Keratinocyte (primary cell): ENCODE measurements at regions not wholly inside any gene's neighbourhood (a gene's known extent, or its start where the extent isn't known, plus 50 kb on each side); places are given as distances from the start of the nearest gene placed in this dataset.

Source experiments
- DNase-seq: peaks from one replicate; pipeline ENCODE4 v3.0.0-alpha.2; 2011; ENCODE audit warnings: low read depth, missing footprints, low spot score
- FAIRE-seq: peaks from 2 replicates; lab custom pipeline; 2011; peaks lifted over from hg19 to GRCh38; lab: Jason Lieb, UNC
- H2AFZ ChIP-seq: 2 replicates; pipeline ENCODE4 v1.6.0; 2012; ENCODE audit warnings: low read length, control low read depth, inconsistent platforms; ENCODE audit not compliant: control insufficient read depth
- H3K27ac ChIP-seq: 2 replicates; pipeline ENCODE4 v1.5.1; 2011; ENCODE audit warnings: low read length; ENCODE audit not compliant: control insufficient read depth, insufficient read depth
- H3K27me3 ChIP-seq: 3 replicates; pipeline ENCODE4 v1.6.0; 2011; ENCODE audit warnings: low read length; ENCODE audit not compliant: control insufficient read depth, insufficient read depth; ENCODE audit errors: extremely low read depth
- H3K36me3 ChIP-seq, 2 experiments: 2 replicates in 1 of 2; 3 replicates in 1 of 2; pipeline ENCODE4 v1.5.1; 2011; ENCODE audit warnings: low read length in 2 of 2, mild to moderate bottlenecking in 1 of 2; ENCODE audit not compliant: control insufficient read depth in 2 of 2, insufficient read depth in 2 of 2; ENCODE audit errors: extremely low read depth in 1 of 2
- H3K4me1 ChIP-seq: 3 replicates; pipeline ENCODE4 v1.5.1; 2011; ENCODE audit warnings: low read length; ENCODE audit not compliant: control insufficient read depth, insufficient read depth; ENCODE audit errors: extremely low read depth
- H3K4me2 ChIP-seq: 3 replicates; pipeline ENCODE4 v1.6.0; 2011; ENCODE audit warnings: low read depth, low read length; ENCODE audit not compliant: control insufficient read depth, insufficient read depth; ENCODE audit errors: extremely low read depth
- H3K4me3 ChIP-seq, 3 experiments: fragments of 200-600 bp in 1 of 3; sonication (generic) in 1 of 3; 2 replicates in 2 of 3; 3 replicates in 1 of 3; pipeline ENCODE4 v1.5.1; 2011 to 2016; ENCODE audit warnings: low read length in 3 of 3, mild to moderate bottlenecking in 3 of 3, control low read depth in 2 of 3, inconsistent platforms in 1 of 3, low read depth in 1 of 3, mixed read lengths in 1 of 3, mixed run types in 1 of 3, moderate library complexity in 1 of 3; ENCODE audit not compliant: control insufficient read depth in 2 of 3, insufficient read depth in 2 of 3; ENCODE audit errors: extremely low read depth in 1 of 3
- H3K79me2 ChIP-seq: 2 replicates; pipeline ENCODE4 v1.6.0; 2012; ENCODE audit warnings: low read length; ENCODE audit not compliant: control insufficient read depth, insufficient read depth
- H3K9ac ChIP-seq: 3 replicates; pipeline ENCODE4 v1.6.0; 2011; ENCODE audit warnings: low read length; ENCODE audit not compliant: control insufficient read depth, insufficient read depth; ENCODE audit errors: extremely low read depth
- H3K9me1 ChIP-seq: 3 replicates; pipeline ENCODE4 v1.6.0; 2011; ENCODE audit warnings: low read length; ENCODE audit not compliant: control insufficient read depth, insufficient read depth; ENCODE audit errors: extremely low read depth
- H3K9me3 ChIP-seq: 2 replicates; pipeline ENCODE4 v1.5.1; 2012; ENCODE audit warnings: low read depth, low read length; ENCODE audit not compliant: control insufficient read depth
- H4K20me1 ChIP-seq: 3 replicates; pipeline ENCODE4 v1.6.0; 2011; ENCODE audit warnings: low read length; ENCODE audit not compliant: control insufficient read depth, insufficient read depth; ENCODE audit errors: extremely low read depth
- EZH2 ChIP-seq: IDR thresholded peaks from one replicate; pipeline ENCODE4 v1.6.1; 2012; ENCODE audit warnings: inconsistent platforms, mild to moderate bottlenecking, low read length, moderate library complexity
- dilution Hi-C: fragments of 300-500 bp; cut with MboI; formaldehyde crosslinking; loops from one replicate; pipeline ENCODE4 v1.7.0; 2020; ENCODE audit warnings: low sequenced_read_pairs; ENCODE audit not compliant: extremely low pct_ligation_motif_present
- TF ChIP-seq, protein P1 (sequence below), 3 experiments: IDR thresholded peaks in 1 of 3; conservative IDR thresholded peaks in 1 of 3; optimal IDR thresholded peaks in 1 of 3; 2 replicates in 2 of 3; 3 replicates in 1 of 3; pipeline versions ENCODE3 to v1.5.1; 2011; ENCODE audit warnings: low read length in 3 of 3, mild to moderate bottlenecking in 3 of 3, moderate library complexity in 2 of 3, control low read depth in 1 of 3, inconsistent platforms in 1 of 3; ENCODE audit not compliant: insufficient read depth in 2 of 3; ENCODE audit errors: extremely low read depth in 1 of 3

DNA sequence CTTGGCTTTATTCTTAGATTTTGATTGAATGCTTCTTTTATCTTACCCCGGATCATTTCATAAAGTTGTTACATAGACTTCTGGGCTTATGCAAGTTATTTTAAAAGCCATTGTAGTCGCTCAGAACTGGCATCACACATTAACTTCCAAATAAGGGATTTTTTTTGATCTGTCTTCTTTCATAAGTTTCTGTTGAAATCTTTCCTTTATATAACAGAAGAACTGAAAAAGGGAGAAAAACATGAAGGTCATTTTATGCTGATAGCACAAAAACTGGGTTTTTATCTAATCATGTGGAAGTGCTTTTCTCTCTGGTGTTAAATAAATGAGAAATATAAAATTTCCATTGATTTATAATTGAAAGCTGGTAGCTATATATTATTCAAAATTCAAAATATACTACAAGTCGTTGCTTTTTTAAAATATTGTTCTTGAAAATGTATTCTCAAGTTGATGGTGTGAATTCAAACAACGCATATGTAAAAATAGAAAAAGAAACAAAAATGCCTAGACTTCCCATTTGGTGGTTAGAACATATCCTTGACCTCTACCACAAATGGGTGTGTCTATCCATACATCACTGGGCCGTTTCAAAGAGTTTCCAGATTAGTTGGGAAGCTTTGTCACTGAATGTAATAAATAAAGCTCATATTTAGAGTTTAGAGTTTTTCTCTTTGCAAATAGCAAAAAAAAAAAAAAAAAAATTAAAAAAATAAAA lies 258.3 kb upstream of the ZPLD1 start:
- dilution Hi-C loops: no loop called here
- H3K27ac ChIP-seq: no peak overlapping the region

DNA sequence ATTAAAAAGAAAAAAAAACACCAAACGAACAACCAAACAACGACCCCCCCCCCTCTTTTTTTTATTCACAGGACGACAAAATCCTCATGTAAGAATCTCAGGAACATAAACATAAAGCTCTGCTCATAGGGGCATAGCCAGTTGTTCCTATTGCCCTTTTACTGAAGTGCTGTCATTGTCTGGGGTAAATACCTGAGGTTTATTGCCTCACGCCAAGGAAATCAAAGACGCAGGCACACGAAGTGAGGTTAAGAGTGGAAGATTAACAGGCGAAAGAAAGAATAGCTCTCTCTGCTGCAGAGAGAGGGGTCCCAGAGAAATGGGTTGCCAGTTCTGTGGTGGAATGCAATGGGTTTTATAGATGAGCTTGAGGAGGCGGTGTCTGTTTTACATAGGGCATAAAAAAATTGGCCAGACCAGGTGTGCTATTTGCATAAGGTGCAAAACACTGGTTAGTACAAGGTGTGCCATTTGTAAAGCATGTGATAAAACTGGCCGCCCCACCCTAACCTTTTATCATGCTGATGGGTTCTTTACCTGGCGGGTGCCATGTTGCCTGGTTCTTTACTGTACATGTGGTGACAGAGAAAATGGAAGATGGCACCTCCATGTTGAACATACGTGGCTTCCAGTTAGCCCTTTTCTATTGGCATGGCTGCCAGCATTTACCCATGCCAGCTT lies 257.6 kb upstream of the ZPLD1 start:
- H3K9me3 ChIP-seq: no peaks in the 10 kb centered on the region
- dilution Hi-C loops: no loop called here
- no peak for DNase-seq
- no peak overlapping the region for H3K4me3 ChIP-seq
- H3K9ac ChIP-seq: no peak overlapping the region
- peaks cover 34% of the 10 kb centered on the region for H3K4me1 ChIP-seq
- no peaks in the 10 kb centered on the region for H3K79me2 ChIP-seq
- no peak overlapping the region for H3K4me2 ChIP-seq
- H2AFZ ChIP-seq: no peak overlapping the region
- no peaks in the 10 kb centered on the region for H3K27me3 ChIP-seq
- TF ChIP-seq, protein P1, sequence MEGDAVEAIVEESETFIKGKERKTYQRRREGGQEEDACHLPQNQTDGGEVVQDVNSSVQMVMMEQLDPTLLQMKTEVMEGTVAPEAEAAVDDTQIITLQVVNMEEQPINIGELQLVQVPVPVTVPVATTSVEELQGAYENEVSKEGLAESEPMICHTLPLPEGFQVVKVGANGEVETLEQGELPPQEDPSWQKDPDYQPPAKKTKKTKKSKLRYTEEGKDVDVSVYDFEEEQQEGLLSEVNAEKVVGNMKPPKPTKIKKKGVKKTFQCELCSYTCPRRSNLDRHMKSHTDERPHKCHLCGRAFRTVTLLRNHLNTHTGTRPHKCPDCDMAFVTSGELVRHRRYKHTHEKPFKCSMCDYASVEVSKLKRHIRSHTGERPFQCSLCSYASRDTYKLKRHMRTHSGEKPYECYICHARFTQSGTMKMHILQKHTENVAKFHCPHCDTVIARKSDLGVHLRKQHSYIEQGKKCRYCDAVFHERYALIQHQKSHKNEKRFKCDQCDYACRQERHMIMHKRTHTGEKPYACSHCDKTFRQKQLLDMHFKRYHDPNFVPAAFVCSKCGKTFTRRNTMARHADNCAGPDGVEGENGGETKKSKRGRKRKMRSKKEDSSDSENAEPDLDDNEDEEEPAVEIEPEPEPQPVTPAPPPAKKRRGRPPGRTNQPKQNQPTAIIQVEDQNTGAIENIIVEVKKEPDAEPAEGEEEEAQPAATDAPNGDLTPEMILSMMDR (optimal IDR thresholded peaks at IDR 0.05 in 1 of 3, IDR thresholded peaks at IDR 0.05 in 1 of 3, conservative IDR thresholded peaks at IDR 0.05 in 1 of 3; ENCODE audit: extremely low read depth in 1 of 3, insufficient read depth in 2 of 3, low read length in 3 of 3): no peak
- no peak for TF ChIP-seq EZH2
- no peak for FAIRE-seq
- H4K20me1 ChIP-seq: no peaks in the 10 kb centered on the region
- no peaks in the 10 kb centered on the region for H3K36me3 ChIP-seq
- no peak overlapping the region for H3K27ac ChIP-seq
- H3K9me1 ChIP-seq: no peaks in the 10 kb centered on the region

More for the DNA sequence above, 258.3 kb upstream of the ZPLD1 start:
- Histone ChIP-seq H3K4me2 (no peak overlapping the region), H3K36me3 (no peaks in the 10 kb centered on the region), H4K20me1 (no peaks in the 10 kb centered on the region), H3K4me1 (peaks cover 26% of the 10 kb centered on the region), H3K4me3 (no peak overlapping the region), H3K9me1 (no peaks in the 10 kb centered on the region), H3K79me2 (no peaks in the 10 kb centered on the region), H3K9me3 (no peaks in the 10 kb centered on the region), H3K9ac (no peak overlapping the region), H3K27me3 (no peaks in the 10 kb centered on the region), H2AFZ (no peak overlapping the region)
- TF ChIP-seq, protein P1 (optimal IDR thresholded peaks at IDR 0.05 in 1 of 3, IDR thresholded peaks at IDR 0.05 in 1 of 3, conservative IDR thresholded peaks at IDR 0.05 in 1 of 3; ENCODE audit: extremely low read depth in 1 of 3, insufficient read depth in 2 of 3, low read length in 3 of 3): no peak
- no peak for TF ChIP-seq EZH2
- DNase-seq (no peak), FAIRE-seq (no peak)
